SU-DHL-6 (cell line): ENCODE measurements at regions not wholly inside any gene's neighbourhood (a gene's known extent, or its start where the extent isn't known, plus 50 kb on each side); places are given as distances from the start of the nearest gene placed in this dataset.

ENCODE experiments used
- CTCF ChIP-seq: fragments of 200-600 bp; sonication (generic); IDR thresholded peaks from one replicate; pipeline ENCODE4 v1.5.1; 2017; ENCODE audit warnings: antibody characterized with exemption, mild to moderate bottlenecking, low read length, moderate library complexity; ENCODE audit not compliant: insufficient read depth, poor library complexity, severe bottlenecking
- EZH2phosphoT487 ChIP-seq: fragments of 200-600 bp; sonication (generic), shearing (Covaris generic); conservative IDR thresholded peaks from 2 replicates; pipeline ENCODE4 v1.6.1; 2018; ENCODE audit warnings: mild to moderate bottlenecking, antibody characterized with exemption, low read length, moderate library complexity, mixed read lengths

- TF ChIP-seq CTCF (no peak), EZH2phosphoT487 (no peak)
These were observed 100.5 kb downstream of the CCDC71L start for GRCh38 chr7:106560482-106560881.
